NCI-H82 (cell line): ENCODE measurements at regions not wholly inside any gene's neighbourhood (a gene's known extent, or its start where the extent isn't known, plus 50 kb on each side); places are given as distances from the start of the nearest gene placed in this dataset.
"Not testable (repeated sequence)": the region's sequence is repeated elsewhere in the genome, so short reads cannot be mapped to it uniquely, and the experiment has no call there.

ENCODE experiments used
- DNase-seq: peaks from one replicate; lab custom pipeline; 2025; lab: John Stamatoyannopoulos, UW

- DNase-seq, result no peak
These were observed 921.9 kb upstream of the EYS start for GRCh38 chr6:66628917-66629316.

DNA sequence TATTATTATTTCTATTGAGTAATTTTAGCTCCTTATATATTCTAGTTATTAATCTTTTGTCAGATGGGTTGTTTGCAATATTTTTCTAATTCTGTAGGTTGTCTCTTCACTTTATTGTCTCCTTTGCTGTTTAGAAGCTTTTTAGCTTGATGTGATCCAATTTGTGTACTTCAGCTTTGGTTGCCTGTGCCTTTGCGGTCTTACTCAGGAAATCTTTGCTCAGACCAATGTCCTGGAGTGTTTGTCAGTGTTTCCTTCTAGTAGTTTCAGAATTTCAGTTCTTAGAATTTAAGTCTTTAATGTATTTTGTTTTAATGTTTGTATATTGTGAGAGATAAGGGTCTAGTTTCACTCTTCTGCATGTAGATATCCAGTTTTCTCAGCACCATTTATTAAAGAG is 916.0 kb upstream of the EYS start:
- no peak for DNase-seq

DNA sequence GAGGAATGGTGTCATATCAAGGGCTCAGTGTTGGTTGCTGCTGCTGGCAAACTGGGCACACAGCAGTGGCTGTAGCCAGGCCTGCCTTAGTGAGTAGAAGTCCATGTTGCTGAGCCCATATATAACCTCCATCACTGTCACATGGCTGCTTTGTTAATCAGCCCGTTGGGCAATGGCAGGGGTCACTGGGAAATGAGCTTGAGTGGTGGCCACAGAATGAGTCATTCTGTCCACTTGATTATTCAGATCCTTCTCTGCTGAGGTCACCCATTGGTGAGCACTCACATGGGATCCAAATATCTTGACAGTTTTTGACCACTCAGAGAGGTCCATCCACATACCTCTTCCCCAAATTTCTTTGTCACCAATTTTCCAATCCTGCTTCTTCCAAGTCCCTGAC is 898.9 kb upstream of the EYS start:
- DNase-seq, result no peak

- no peak for DNase-seq
These were observed 898.0 kb upstream of the EYS start for GRCh38 chr6:66605011-66605410.

- no peak for DNase-seq
These were observed 892.5 kb upstream of the EYS start for GRCh38 chr6:66599541-66599940.

GRCh38 chr6:66578362-66578761 is 871.3 kb upstream of the EYS start:
- DNase-seq, result no peak

DNA sequence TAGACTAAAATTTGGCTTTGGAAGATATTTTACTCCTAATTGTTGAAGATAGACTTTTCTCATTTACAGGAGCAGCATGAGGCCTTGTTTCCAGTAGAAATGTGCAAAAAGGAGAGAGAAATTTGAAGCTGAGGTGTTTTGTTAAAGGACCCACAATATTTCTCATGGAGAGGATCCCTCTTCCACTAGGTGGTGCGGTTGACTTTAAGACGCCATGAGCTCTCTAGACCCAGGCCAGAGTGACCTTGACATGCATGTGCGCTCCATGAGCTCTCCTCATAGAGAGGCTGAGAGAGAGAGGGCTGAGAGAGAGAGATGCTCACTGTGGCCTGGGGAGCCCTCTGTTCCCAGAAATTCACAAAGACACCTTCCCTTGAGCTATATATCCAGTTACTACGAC is 861.2 kb upstream of the EYS start:
- peak; percentile 28 for DNase-seq

GRCh38 chr6:66561479-66561878 is 854.5 kb upstream of the EYS start:
- no peak for DNase-seq

- DNase-seq, result peak; percentile 19
These were observed 851.2 kb upstream of the EYS start for GRCh38 chr6:66558189-66558588.

DNA sequence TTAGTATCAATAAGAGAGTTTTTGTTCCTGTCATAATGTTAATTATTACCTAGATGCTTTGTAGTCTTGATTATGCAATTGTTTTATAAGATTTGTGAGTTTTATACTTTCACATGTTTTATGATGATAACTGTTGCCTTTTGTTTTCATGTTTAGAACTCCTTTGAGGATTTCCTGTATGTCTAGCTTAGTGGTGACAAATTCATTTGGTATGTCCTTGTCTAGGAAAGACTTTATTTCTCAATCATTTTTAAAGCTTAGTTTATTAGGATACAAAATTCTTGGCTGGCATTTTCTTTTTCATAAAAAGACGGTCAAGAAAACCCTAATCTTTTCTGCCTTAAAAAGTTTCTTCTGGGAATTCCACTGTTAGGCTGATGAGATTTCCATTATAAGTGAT is 849.9 kb upstream of the EYS start:
- DNase-seq, result no peak

DNA sequence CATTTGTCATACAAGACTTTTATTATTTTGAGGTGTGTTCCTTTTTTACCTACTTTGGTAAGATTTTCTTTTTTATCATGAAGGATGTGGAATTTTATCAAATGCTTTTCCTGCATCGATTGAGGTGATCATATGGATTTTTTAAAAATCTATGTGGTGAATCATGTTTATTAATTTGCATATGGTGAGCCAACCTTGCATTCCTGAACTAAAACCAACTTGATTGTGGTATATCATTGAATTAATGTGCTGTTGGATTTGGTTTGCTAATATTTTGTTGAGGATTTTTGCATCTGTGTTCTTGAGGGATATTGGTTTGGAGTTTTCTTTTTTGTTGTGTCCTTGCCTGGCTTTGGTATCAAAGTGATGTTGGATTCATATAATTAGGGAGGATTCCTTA is 848.1 kb upstream of the EYS start:
- no peak for DNase-seq

DNA sequence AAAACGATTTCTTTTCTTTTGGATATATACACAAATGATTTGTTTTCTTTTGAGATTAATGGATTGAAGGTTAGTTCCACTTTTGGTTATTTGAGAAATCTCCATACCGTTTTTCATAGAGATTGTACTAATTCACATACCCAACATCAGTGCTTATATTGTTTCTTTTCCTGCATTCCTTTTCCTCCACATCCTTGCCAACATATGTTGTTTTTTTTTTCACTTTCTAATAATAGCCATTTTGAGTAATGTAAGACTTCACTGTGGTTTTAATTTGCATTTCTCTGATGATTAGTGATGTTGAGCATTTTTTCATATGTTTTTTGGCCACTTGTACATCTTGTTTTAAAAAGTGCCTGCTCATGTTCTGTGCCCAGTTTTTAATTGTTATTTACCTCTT is 846.4 kb upstream of the EYS start:
- no peak for DNase-seq

DNA sequence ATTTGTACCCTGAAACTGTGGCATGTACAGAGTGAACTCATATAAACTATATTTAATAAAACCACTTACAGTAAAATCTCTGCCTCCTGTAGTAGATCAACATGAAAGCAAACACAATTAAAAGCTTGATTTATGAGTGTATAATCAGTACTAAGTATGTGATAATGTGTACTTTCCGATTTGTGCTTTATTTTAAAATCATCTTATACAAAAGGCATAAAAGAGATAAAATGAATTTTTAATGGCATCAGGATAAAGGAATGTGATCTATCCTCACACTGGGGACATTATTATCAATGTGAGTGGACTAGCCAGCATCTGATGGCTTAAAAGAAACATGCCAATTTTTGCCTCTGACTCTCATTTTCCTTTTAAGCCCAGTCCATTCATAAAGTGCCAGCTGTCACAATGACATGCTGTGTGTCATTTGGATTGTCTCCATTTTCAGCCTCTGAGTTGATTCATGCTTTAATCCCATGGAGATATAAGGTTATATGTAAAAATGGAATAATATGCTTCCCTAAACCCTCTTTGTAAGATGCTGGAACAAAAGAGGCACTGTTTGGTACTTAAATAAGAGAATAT is 831.6 kb upstream of the EYS start:
- no peak for DNase-seq

DNA sequence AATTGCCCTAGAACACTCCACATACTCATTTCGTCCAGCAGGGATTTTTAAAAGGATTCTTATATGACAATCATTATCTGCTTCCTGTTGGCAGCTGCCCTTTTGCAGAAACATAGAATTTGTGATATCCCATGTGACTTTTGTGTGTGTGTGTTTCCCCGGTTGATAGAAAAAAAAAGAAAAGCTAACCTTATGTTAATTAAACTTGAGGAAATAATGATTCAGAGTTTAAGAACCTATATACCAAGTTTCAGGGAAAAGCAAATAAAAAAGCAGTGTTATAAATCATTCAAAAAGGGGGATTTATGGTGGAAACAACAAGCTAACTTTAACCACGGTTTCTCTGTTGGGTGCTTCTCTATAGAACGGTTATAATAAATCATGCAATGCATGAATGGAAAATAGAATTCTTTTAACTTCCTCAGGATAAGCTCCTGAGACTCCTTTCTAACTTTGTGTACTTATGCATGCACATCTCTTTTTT is 826.9 kb upstream of the EYS start:
- no peak for DNase-seq

DNA sequence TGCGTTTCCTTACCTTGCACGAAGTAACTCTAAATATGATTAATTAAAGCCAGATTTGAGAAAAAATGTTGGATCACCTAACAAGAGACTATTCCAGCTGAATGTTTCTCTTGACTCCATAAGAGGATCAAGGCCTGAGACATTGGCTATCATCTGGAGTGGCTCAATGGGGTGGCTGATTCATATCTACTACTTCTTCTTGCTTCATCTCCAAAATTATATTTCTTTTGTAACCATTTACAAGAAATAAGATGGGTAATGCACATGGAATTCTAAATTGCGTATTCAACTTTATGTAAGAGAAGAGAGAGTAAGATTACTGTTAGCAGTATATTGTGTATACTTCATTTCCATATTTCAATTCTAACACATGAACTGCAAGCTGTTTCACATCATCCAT is 819.0 kb upstream of the EYS start:
- no peak for DNase-seq

DNA sequence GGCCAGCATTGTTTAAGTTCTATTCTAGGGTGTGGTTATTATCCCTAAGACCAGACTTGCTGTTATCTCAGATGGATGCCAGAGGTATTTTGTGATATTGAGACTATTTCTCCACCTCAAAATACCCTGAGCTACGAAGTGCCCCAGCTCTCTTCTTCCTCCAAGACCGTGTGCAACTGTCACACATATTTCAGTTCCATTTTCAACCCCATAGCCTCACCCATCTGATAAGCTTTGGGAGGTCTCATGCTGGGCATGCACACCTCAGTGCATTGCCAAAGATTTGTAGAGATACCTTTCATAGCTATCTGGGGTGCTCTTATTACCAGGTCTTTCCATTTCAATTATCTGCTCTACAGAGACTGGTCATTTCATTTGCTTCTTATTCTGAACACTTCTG is 815.8 kb upstream of the EYS start:
- DNase-seq, result no peak

GRCh38 chr6:66516377-66516776 is 809.4 kb upstream of the EYS start:
- no peak for DNase-seq

DNA sequence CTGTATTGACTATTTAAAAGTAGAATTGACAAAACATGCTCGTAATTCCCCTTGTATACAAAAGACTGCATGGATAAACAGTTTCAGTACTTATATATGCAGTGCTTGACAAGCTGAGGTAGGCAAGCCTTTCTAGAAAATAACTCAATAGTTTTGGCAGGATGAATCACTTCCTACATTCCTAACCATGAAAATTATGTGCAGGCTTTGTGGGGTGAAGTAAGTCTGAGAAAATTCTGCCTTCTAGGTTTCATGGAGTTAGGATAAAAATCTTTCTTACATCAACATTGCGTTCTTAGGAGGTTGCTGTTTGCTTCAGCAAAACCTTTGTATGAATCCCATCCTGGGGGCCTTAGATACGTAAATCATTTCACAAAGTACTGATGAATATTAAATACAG is 801.4 kb upstream of the EYS start:
- no peak for DNase-seq

DNA sequence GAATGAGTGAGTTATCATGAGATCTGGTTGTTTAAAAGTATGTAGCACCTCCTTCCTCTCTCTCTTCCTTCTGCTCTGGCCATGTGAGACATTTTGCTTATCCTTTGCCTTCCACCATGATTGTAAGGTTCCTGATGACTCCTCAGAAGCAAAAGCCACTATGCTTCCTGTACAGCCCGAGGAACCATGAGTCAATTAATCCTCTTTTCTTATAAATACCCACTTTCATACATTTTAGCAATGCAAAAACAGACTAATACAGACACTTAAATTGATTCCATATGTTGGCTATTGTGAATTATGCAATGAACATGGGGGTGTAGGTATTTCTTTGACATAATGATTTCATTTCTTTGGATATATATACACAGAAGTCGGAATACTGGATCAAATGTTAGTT is 792.8 kb upstream of the EYS start:
- DNase-seq, result no peak

- DNase-seq, result peak; percentile 74
These were observed 789.6 kb upstream of the EYS start for GRCh38 chr6:66496659-66497058.

DNA sequence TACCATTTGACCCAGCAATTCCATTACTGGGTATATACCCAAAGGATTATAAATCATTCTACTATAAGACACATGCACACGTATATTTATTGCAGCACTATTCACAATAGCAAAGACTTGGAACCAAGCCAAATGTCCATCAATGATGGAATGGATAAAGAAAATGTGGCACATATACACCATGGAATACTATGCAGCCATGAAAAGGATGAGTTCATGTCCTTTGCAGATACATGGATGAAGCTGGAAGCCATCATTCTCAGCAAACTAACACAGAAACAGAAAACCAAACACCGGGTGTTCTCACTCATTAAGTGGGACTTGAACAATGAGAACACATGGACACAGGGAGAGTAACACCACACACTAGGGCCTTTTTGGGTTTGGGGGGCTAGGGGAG is 787.6 kb upstream of the EYS start:
- DNase-seq, result not testable (repeated sequence)

DNA sequence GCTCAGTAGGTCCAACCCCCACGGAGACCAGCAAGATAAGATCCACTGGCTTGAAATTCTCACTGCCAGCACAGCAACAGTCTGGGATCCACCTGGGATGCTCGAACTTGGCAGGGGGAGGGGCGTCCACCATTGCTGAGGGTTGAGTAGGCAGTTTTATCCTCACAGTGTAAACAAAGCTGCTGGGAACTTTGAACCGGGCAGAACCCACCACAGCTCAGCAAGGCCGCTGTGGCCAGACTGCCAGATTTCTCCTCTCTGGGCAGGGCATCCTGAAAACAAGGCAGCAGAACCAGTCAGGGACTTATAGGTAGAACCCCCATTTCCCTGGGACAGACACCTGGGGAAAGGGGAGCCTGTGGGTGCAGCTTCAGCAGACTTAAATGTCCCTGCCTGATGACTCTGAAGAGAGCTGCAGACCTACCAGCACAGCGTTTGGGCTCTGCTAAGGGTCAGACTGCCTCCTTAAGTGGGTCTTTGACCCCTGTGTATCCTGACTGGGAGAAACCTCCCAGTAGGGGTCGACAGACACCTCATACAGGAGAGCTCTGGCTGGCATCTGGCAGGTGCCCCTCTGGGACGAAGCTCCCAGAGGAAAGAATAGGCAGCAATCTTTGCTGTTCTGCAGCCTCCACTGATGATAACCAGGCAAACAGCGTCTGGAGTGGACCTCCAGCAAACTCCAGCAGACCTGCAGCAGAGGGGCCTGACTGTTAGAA is 782.4 kb upstream of the EYS start:
- no peak for DNase-seq

DNA sequence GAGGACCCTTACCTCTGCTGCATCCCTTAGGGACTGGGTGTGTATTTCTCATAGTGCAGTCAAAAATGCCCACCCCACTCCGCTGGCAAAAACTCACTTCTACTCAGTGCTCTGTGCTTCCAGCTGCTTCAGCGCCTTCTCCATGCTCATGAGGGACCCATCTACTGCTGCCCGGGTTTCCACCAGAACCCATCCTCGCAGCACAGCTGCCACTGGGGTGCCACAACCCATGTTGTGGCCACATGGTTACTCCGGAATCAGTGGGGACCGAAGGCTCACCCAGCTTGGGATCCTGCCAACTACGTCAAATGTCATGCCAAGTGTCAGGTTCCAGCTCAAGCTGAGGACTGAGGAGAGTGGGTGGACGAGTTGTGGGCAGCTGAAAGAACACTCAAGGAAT is 774.2 kb upstream of the EYS start:
- DNase-seq, result no peak

DNA sequence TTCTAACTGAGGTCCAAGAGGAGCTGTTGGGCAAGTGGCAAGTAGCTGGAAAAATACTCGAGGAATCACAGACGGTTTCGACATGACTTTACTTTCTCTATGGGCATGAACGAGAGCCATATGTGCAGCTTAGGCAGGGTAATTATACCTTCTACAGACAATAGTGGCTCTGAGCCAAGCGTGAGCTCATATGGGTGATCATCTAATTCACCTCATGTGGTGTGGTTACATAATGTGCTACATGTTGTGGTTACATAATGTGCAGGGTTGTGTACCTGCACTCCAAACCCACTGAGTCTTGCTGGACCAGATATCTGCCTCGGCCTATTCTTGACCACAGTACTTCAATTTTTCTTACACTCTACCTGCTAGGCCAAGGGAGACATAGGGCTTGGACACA is 771.7 kb upstream of the EYS start:
- DNase-seq, result peak; percentile 67
